Right lobe of liver (tissue), 4 donors: ENCODE measurements at regions not wholly inside any gene's neighbourhood (a gene's known extent, or its start where the extent isn't known, plus 50 kb on each side); places are given as distances from the start of the nearest gene placed in this dataset.
"Not testable (repeated sequence)": the region's sequence is repeated elsewhere in the genome, so short reads cannot be mapped to it uniquely, and the experiment has no call there.

Experiments
- POLR2A ChIP-seq: fragments of 450-650 bp; IDR thresholded peaks from one replicate; pipeline ENCODE4 v1.6.1; 2017; ENCODE audit warnings: antibody characterized with exemption, mild to moderate bottlenecking
- TF ChIP-seq, protein P1 (sequence below), 4 donors: fragments of 200-600 bp in 3 of 4; fragments of 450-650 bp in 1 of 4; IDR thresholded peaks; one replicate each; pipeline versions ENCODE4 v1.5.1 to v1.8.0; 2016 to 2022; ENCODE audit warnings: antibody characterized with exemption in 4 of 4, mild to moderate bottlenecking in 2 of 4
- donor health status: DM: no; HTN: no; CAD: no.
- donor health status: DM: no; HTN: no; CAD: no.
- donor health status: DM: no; HTN: yes; CAD: no.

GRCh38 chr7:10501206-10501884 lies 472.3 kb upstream of the PHF14 start:
- TF ChIP-seq, protein P1, sequence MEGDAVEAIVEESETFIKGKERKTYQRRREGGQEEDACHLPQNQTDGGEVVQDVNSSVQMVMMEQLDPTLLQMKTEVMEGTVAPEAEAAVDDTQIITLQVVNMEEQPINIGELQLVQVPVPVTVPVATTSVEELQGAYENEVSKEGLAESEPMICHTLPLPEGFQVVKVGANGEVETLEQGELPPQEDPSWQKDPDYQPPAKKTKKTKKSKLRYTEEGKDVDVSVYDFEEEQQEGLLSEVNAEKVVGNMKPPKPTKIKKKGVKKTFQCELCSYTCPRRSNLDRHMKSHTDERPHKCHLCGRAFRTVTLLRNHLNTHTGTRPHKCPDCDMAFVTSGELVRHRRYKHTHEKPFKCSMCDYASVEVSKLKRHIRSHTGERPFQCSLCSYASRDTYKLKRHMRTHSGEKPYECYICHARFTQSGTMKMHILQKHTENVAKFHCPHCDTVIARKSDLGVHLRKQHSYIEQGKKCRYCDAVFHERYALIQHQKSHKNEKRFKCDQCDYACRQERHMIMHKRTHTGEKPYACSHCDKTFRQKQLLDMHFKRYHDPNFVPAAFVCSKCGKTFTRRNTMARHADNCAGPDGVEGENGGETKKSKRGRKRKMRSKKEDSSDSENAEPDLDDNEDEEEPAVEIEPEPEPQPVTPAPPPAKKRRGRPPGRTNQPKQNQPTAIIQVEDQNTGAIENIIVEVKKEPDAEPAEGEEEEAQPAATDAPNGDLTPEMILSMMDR (IDR thresholded peaks at IDR 0.05), result not testable (repeated sequence)
- TF ChIP-seq POLR2A, result not testable (repeated sequence)
